Tibial nerve (tissue), 4 donors: ENCODE measurements at regions not wholly inside any gene's neighbourhood (a gene's known extent, or its start where the extent isn't known, plus 50 kb on each side); places are given as distances from the start of the nearest gene placed in this dataset.

Experiments used
- EP300 ChIP-seq, 2 donors: sonication (generic); formaldehyde crosslinking; IDR thresholded peaks; one replicate each; pipeline ENCODE4 v1.6.1; 2017; ENCODE audit warnings: antibody characterized with exemption in 2 of 2, mild to moderate bottlenecking in 1 of 2
- POLR2A ChIP-seq, 2 donors: fragments of 450-650 bp; IDR thresholded peaks; one replicate each; pipeline ENCODE4 v1.6.1; 2017; ENCODE audit warnings: antibody characterized with exemption in 2 of 2, mild to moderate bottlenecking in 2 of 2, moderate library complexity in 2 of 2
- TF ChIP-seq, protein P1 (sequence below), 5 experiments: fragments of 200-600 bp in 3 of 5; fragments of 450-650 bp in 2 of 5; sonication (generic) in 3 of 5; IDR thresholded peaks; one replicate each; pipeline ENCODE4 v1.5.1; 2016 to 2019; ENCODE audit warnings: antibody characterized with exemption in 5 of 5, mild to moderate bottlenecking in 3 of 5, moderate library complexity in 2 of 5

DNA sequence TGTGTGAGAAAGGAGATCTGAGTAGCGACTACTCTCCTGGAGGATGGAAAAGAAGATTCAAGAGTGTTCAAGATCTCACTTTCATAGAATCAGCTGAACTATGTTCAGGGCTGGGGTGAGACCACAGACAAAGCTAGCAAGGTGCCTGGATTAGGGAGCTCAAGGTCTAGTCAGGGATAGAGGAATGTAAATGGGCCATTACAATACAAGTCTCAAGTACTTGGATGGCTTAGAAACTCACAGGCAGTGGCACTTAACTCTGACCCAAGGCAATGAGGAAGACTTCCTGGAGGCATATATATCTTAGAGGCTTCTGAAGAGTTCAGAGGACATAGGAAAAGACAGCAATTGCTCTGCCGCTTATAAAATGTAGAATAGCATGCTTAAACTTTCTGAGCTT lies 184.9 kb upstream of the CDH11 start:
- TF ChIP-seq, protein P1, sequence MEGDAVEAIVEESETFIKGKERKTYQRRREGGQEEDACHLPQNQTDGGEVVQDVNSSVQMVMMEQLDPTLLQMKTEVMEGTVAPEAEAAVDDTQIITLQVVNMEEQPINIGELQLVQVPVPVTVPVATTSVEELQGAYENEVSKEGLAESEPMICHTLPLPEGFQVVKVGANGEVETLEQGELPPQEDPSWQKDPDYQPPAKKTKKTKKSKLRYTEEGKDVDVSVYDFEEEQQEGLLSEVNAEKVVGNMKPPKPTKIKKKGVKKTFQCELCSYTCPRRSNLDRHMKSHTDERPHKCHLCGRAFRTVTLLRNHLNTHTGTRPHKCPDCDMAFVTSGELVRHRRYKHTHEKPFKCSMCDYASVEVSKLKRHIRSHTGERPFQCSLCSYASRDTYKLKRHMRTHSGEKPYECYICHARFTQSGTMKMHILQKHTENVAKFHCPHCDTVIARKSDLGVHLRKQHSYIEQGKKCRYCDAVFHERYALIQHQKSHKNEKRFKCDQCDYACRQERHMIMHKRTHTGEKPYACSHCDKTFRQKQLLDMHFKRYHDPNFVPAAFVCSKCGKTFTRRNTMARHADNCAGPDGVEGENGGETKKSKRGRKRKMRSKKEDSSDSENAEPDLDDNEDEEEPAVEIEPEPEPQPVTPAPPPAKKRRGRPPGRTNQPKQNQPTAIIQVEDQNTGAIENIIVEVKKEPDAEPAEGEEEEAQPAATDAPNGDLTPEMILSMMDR (IDR thresholded peaks at IDR 0.05), result no peak
- TF ChIP-seq POLR2A (IDR thresholded peaks at IDR 0.05) (no peak), EP300 (IDR thresholded peaks at IDR 0.05) (no peak)
